Nephron (organoid): ENCODE measurements at regions not wholly inside any gene's neighbourhood (a gene's known extent, or its start where the extent isn't known, plus 50 kb on each side); places are given as distances from the start of the nearest gene placed in this dataset.

Source experiments
- H3K27ac Mint-ChIP-seq, 3 experiments: 2 replicates each; pipeline ENCODE4 v1.8.0; 2020; ENCODE audit warnings: mixed read lengths in 3 of 3, mild to moderate bottlenecking in 2 of 3, moderate library complexity in 1 of 3
- H3K27me3 Mint-ChIP-seq: 2 replicates; pipeline ENCODE4 v1.8.0; 2021; ENCODE audit warnings: low read depth, mild to moderate bottlenecking, moderate library complexity, mixed read lengths
- H3K36me3 Mint-ChIP-seq: 2 replicates; pipeline ENCODE4 v1.8.0; 2020; ENCODE audit warnings: low read depth, mixed read lengths
- H3K4me1 Mint-ChIP-seq: 2 replicates; pipeline ENCODE4 v1.8.0; 2020; ENCODE audit warnings: mixed read lengths
- H3K4me3 Mint-ChIP-seq, 3 experiments: 2 replicates each; pipeline ENCODE4 v1.8.0; 2020; ENCODE audit warnings: mild to moderate bottlenecking in 3 of 3, mixed read lengths in 3 of 3, moderate library complexity in 2 of 3
- H3K9me3 Mint-ChIP-seq: 2 replicates; pipeline ENCODE4 v1.8.0; 2020; ENCODE audit warnings: mixed read lengths
- CTCF ChIP-seq, 3 experiments: fragments of 200-600 bp; sonication (generic); IDR thresholded peaks; one replicate each; pipeline ENCODE4 v1.5.0; 2021; ENCODE audit warnings: antibody characterized with exemption in 3 of 3; ENCODE audit not compliant: unreplicated experiment in 3 of 3

DNA sequence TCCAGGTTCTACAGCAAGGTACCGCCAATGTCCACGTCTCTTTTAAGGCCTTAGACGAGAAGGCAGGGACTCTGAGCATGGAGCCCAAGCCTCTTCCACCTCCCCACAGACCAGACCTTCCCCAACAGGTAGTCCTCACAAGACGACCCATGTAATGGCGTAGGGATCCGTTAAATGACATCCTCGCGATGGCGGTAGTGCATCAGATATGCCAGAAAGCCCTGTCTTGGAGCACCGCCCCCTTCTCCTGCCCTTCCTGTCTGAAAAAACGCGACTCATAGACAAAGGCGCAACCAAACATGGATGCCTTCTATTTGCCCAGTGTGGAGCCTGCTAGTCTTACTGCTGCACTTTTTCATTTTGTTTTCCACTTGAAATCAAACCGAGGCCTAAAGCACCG, 185.4 kb downstream of the OR13H1 start:
- peaks cover 78% of the 10 kb centered on the region for H3K36me3 Mint-ChIP-seq
- H3K27ac Mint-ChIP-seq = no peak overlapping the region
- no peak for TF ChIP-seq CTCF (IDR thresholded peaks at IDR 0.05; ENCODE audit: unreplicated experiment in 3 of 3)
- H3K9me3 Mint-ChIP-seq = peaks cover 29% of the 10 kb centered on the region
- no peaks in the 10 kb centered on the region for H3K4me1 Mint-ChIP-seq
- H3K4me3 Mint-ChIP-seq = no peak overlapping the region
- no peaks in the 10 kb centered on the region for H3K27me3 Mint-ChIP-seq

DNA sequence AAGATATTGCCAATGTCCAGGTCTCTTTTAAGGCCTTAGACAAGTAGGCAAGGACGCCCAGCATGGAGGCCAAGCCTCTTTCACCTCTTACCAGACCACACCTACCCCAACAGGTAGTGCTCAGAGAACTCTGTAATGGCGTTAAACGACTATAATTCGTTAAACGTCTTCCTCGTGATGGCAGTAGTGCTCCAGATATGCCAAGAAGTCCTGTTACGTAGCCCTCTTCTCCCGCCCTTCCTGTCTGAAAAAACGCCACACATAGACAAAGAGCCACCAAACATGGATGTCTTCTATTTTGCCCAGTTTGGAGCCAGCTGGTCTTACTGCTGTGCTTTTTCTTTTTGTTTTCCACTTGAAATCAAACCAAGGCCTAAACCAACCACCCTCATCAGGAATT, 190.7 kb downstream of the OR13H1 start:
- Mint-ChIP-seq H3K9me3 (peaks cover under 1% of the 10 kb centered on the region), H3K36me3 (peaks cover 72% of the 10 kb centered on the region), H3K4me1 (no peaks in the 10 kb centered on the region), H3K27me3 (no peaks in the 10 kb centered on the region), H3K27ac (no peak overlapping the region), H3K4me3 (no peak overlapping the region)
- no peak for TF ChIP-seq CTCF (IDR thresholded peaks at IDR 0.05; ENCODE audit: unreplicated experiment in 3 of 3)

- H3K4me1 Mint-ChIP-seq = no peaks in the 10 kb centered on the region
- H3K27ac Mint-ChIP-seq = no peak overlapping the region
- H3K4me3 Mint-ChIP-seq = no peak overlapping the region
- H3K9me3 Mint-ChIP-seq = peaks cover 5% of the 10 kb centered on the region
- H3K27me3 Mint-ChIP-seq = no peaks in the 10 kb centered on the region
- no peak for TF ChIP-seq CTCF (IDR thresholded peaks at IDR 0.05; ENCODE audit: unreplicated experiment in 3 of 3)
- H3K36me3 Mint-ChIP-seq = peaks cover 72% of the 10 kb centered on the region
Observed at GRCh38 chrX:131735127-131735526, 191.3 kb downstream of the OR13H1 start.

- H3K9me3 Mint-ChIP-seq = peaks cover 25% of the 10 kb centered on the region
- peaks cover 82% of the 10 kb centered on the region for H3K36me3 Mint-ChIP-seq
- H3K27me3 Mint-ChIP-seq = no peaks in the 10 kb centered on the region
- H3K4me1 Mint-ChIP-seq = no peaks in the 10 kb centered on the region
- no peak overlapping the region for H3K4me3 Mint-ChIP-seq
- no peak overlapping the region for H3K27ac Mint-ChIP-seq
- TF ChIP-seq CTCF (IDR thresholded peaks at IDR 0.05; ENCODE audit: unreplicated experiment in 3 of 3) = no peak
Observed at GRCh38 chrX:131739823-131740222, 195.9 kb downstream of the OR13H1 start.

DNA sequence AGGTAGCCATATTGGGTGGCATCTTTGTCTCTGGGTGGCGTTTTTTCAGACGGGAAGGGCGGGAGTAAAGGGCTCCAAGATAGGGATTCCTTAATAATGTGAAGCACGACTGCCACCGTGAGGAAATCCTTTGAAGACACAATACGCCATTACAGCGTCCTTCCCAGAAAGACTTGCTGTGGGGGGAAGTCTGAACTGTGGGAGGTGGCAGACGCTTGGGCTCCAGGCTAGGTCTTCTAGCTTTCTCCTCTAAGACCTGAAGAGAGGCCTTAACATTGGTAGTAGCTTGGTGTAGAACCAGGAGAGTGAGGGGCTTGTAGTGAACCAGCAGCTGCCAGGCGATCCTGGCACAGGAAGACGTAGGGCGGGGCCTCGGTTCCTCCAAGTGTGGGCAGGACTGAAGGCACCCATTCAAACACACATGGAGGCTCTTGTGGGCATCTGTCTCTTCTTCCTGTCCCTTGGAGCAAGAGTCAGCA, 197.3 kb downstream of the OR13H1 start:
- Mint-ChIP-seq H3K27me3 (no peaks in the 10 kb centered on the region), H3K4me3 (no peak overlapping the region), H3K4me1 (no peaks in the 10 kb centered on the region), H3K9me3 (peaks cover 25% of the 10 kb centered on the region), H3K27ac (no peak overlapping the region), H3K36me3 (peaks cover 78% of the 10 kb centered on the region)
- no peak for TF ChIP-seq CTCF (IDR thresholded peaks at IDR 0.05; ENCODE audit: unreplicated experiment in 3 of 3)

- H3K4me1 Mint-ChIP-seq = no peaks in the 10 kb centered on the region
- peaks cover 76% of the 10 kb centered on the region for H3K36me3 Mint-ChIP-seq
- H3K27me3 Mint-ChIP-seq = no peaks in the 10 kb centered on the region
- no peak overlapping the region for H3K4me3 Mint-ChIP-seq
- TF ChIP-seq CTCF (IDR thresholded peaks at IDR 0.05; ENCODE audit: unreplicated experiment in 3 of 3) = no peak
- H3K9me3 Mint-ChIP-seq = peaks cover 13% of the 10 kb centered on the region
- H3K27ac Mint-ChIP-seq = no peak overlapping the region
Observed at GRCh38 chrX:131745942-131746489, 202.1 kb downstream of the OR13H1 start.
